CD14-positive monocyte (primary cell): ENCODE measurements at regions not wholly inside any gene's neighbourhood (a gene's known extent, or its start where the extent isn't known, plus 50 kb on each side); places are given as distances from the start of the nearest gene placed in this dataset.

Experiments used
- DNase-seq, 3 donors: peaks; one replicate each; pipeline ENCODE4 v3.0.0-alpha.2; 2011 to 2022
- H2AFZ ChIP-seq: 2 replicates; pipeline ENCODE4 v1.6.0; 2012; ENCODE audit warnings: mild to moderate bottlenecking, low read depth, low read length, inconsistent platforms; ENCODE audit not compliant: insufficient read depth, poor library complexity, severe bottlenecking
- H3K27ac ChIP-seq, 2 donors: 1 replicate in 1 of 2; 2 replicates in 1 of 2; pipeline ENCODE4 v1.5.1; 2012 to 2013; ENCODE audit warnings: low read length in 2 of 2, control low read depth in 1 of 2, inconsistent platforms in 1 of 2, low read depth in 1 of 2, mild to moderate bottlenecking in 1 of 2
- H3K27me3 ChIP-seq, 2 donors: one replicate each; pipeline versions ENCODE4 v1.6.0 to v1.6.1; 2011 to 2013; ENCODE audit warnings: low read length in 2 of 2; ENCODE audit not compliant: control insufficient read depth in 2 of 2, insufficient read depth in 2 of 2
- H3K36me3 ChIP-seq, 2 donors: replicated peaks in 1 of 2; 1 replicate in 1 of 2; 2 replicates in 1 of 2; pipeline versions ENCODE4 v1.5.1 to v1.6.1; 2012 to 2013; ENCODE audit warnings: low read length in 2 of 2, control low read depth in 1 of 2, inconsistent platforms in 1 of 2, mild to moderate bottlenecking in 1 of 2; ENCODE audit not compliant: insufficient read depth in 2 of 2, control insufficient read depth in 1 of 2
- H3K4me1 ChIP-seq, 2 donors: 1 replicate in 1 of 2; 2 replicates in 1 of 2; pipeline versions ENCODE4 v1.5.1 to v1.6.1; 2012 to 2013; ENCODE audit warnings: low read length in 2 of 2, control low read depth in 1 of 2, inconsistent platforms in 1 of 2, mild to moderate bottlenecking in 1 of 2, moderate library complexity in 1 of 2; ENCODE audit not compliant: insufficient read depth in 2 of 2, control insufficient read depth in 1 of 2
- H3K4me2 ChIP-seq: replicated peaks from 2 replicates; pipeline ENCODE3; 2012; ENCODE audit warnings: low read length, moderate library complexity, mild to moderate bottlenecking; ENCODE audit not compliant: poor library complexity, severe bottlenecking; ENCODE audit errors: extremely low read depth
- H3K4me3 ChIP-seq, 3 experiments: fragments of 200-600 bp in 1 of 3; sonication (generic) in 1 of 3; replicated peaks in 1 of 3; 1 replicate in 2 of 3; 2 replicates in 1 of 3; pipeline ENCODE4 v1.5.1; 2011 to 2013; ENCODE audit warnings: low read length in 3 of 3, mild to moderate bottlenecking in 3 of 3, control low read depth in 2 of 3, low read depth in 2 of 3, inconsistent platforms in 1 of 3, moderate library complexity in 1 of 3
- H3K79me2 ChIP-seq: 2 replicates; pipeline ENCODE4 v1.6.0; 2012; ENCODE audit warnings: mild to moderate bottlenecking, control low read depth, inconsistent platforms, low read length, moderate library complexity; ENCODE audit not compliant: insufficient read depth
- H3K9ac ChIP-seq: 2 replicates; pipeline ENCODE4 v1.6.0; 2017; ENCODE audit warnings: low read length, mild to moderate bottlenecking; ENCODE audit not compliant: insufficient read depth, poor library complexity, severe bottlenecking
- H3K9me3 ChIP-seq, 2 donors: replicated peaks in 1 of 2; 1 replicate in 1 of 2; 2 replicates in 1 of 2; pipeline versions ENCODE4 v1.5.1 to v1.6.1; 2012 to 2013; ENCODE audit warnings: low read length in 2 of 2, control low read depth in 1 of 2; ENCODE audit not compliant: control insufficient read depth in 1 of 2, insufficient read depth in 1 of 2
- H4K20me1 ChIP-seq: 2 replicates; pipeline ENCODE4 v1.6.0; 2012; ENCODE audit warnings: mild to moderate bottlenecking, low read length, control low read depth, moderate library complexity; ENCODE audit not compliant: insufficient read depth
- H3K27ac Mint-ChIP-seq, 7 donors: one replicate each; pipeline ENCODE4 v1.8.0; 2020; ENCODE audit warnings: mild to moderate bottlenecking in 7 of 7, mixed read lengths in 7 of 7, moderate library complexity in 6 of 7, inconsistent platforms in 2 of 7
- H3K27me3 Mint-ChIP-seq, 3 donors: one replicate each; pipeline ENCODE4 v1.8.0; 2021 to 2022; ENCODE audit warnings: low read depth in 3 of 3, mild to moderate bottlenecking in 3 of 3, mixed read lengths in 3 of 3, moderate library complexity in 3 of 3, inconsistent platforms in 1 of 3
- H3K36me3 Mint-ChIP-seq, 2 donors: one replicate each; pipeline ENCODE4 v1.8.0; 2020; ENCODE audit warnings: mixed read lengths in 2 of 2, inconsistent platforms in 1 of 2, mild to moderate bottlenecking in 1 of 2
- H3K4me1 Mint-ChIP-seq: one replicate; pipeline ENCODE4 v1.8.0; 2020; ENCODE audit warnings: mild to moderate bottlenecking, mixed read lengths
- H3K4me3 Mint-ChIP-seq, 2 donors: one replicate each; pipeline ENCODE4 v1.8.0; 2020; ENCODE audit warnings: mild to moderate bottlenecking in 2 of 2, mixed read lengths in 2 of 2, moderate library complexity in 1 of 2
- H3K9me3 Mint-ChIP-seq, 7 donors: one replicate each; pipeline ENCODE4 v1.8.0; 2020 to 2022; ENCODE audit warnings: mixed read lengths in 7 of 7, mild to moderate bottlenecking in 6 of 7, moderate library complexity in 6 of 7, inconsistent platforms in 2 of 7
- WGBS: methylation state at CpG from one replicate; pipeline ENCODE4 v1.1.5; 2013; ENCODE audit warnings: missing lambda C conversion rate; ENCODE audit not compliant: insufficient coverage; 5-methylcytosine and 5-hydroxymethylcytosine counted together
- intact Hi-C, 2 donors: fragments of 100-400 bp; cut with micrococcal nuclease; formaldehyde crosslinking; loops; one replicate each; pipeline versions ENCODE4 v1.15.0 to v1.15.1; 2023
- TF ChIP-seq, protein P1 (sequence below): fragments of 200-600 bp; IDR thresholded peaks from one replicate; pipeline ENCODE4 v1.8.0; 2022; ENCODE audit warnings: antibody characterized with exemption, mild to moderate bottlenecking

DNA sequence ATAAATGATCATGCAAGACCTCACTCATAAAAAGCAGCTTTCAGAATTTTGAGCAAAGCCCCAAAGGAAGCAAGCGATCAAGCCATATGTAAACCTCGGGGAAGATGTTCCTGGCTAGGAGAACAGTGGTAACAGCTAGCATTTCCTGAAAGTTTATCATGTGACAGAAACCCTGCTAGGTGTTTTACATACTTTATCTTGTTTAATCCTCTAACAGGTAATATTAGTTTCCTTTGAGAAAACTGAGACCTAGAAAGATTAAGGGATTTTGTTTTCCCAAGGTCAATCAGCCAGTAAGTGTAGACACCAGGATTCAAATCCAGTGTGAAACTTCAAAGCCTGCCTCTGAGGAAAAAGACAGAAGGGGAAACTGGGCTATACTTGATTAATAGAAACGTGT is 362.4 kb upstream of the MAF start:
- no peaks in the 10 kb centered on the region for H3K27me3 ChIP-seq
- no peak overlapping the region for H3K27ac ChIP-seq
- Mint-ChIP-seq H3K27me3 (peaks cover 0 to 1% (median 0%) of the 10 kb centered on the region in 3 donors), H3K9me3 (peaks cover 0 to 7% (median 0%) of the 10 kb centered on the region in 7 donors), H3K4me1 (peaks cover 7% of the 10 kb centered on the region), H3K4me3 (no peak overlapping the region), H3K27ac (no peak overlapping the region), H3K36me3 (no peaks in the 10 kb centered on the region)
- H3K4me2 ChIP-seq: no peak overlapping the region
- H3K9ac ChIP-seq: no peak overlapping the region
- H4K20me1 ChIP-seq: no peaks in the 10 kb centered on the region
- peaks cover 0 to 3% of the 10 kb centered on the region in 2 donors for H3K4me1 ChIP-seq
- H2AFZ ChIP-seq: no peak overlapping the region
- H3K4me3 ChIP-seq: no peak overlapping the region
- no peaks in the 10 kb centered on the region for H3K36me3 ChIP-seq
- 100% methylated on average over 1 of the region's 3 CpGs for WGBS
- intact Hi-C loops: no loop called here
- H3K9me3 ChIP-seq: no peaks in the 10 kb centered on the region
- TF ChIP-seq, protein P1, sequence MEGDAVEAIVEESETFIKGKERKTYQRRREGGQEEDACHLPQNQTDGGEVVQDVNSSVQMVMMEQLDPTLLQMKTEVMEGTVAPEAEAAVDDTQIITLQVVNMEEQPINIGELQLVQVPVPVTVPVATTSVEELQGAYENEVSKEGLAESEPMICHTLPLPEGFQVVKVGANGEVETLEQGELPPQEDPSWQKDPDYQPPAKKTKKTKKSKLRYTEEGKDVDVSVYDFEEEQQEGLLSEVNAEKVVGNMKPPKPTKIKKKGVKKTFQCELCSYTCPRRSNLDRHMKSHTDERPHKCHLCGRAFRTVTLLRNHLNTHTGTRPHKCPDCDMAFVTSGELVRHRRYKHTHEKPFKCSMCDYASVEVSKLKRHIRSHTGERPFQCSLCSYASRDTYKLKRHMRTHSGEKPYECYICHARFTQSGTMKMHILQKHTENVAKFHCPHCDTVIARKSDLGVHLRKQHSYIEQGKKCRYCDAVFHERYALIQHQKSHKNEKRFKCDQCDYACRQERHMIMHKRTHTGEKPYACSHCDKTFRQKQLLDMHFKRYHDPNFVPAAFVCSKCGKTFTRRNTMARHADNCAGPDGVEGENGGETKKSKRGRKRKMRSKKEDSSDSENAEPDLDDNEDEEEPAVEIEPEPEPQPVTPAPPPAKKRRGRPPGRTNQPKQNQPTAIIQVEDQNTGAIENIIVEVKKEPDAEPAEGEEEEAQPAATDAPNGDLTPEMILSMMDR: no peak
- no peak for DNase-seq
- no peaks in the 10 kb centered on the region for H3K79me2 ChIP-seq

DNA sequence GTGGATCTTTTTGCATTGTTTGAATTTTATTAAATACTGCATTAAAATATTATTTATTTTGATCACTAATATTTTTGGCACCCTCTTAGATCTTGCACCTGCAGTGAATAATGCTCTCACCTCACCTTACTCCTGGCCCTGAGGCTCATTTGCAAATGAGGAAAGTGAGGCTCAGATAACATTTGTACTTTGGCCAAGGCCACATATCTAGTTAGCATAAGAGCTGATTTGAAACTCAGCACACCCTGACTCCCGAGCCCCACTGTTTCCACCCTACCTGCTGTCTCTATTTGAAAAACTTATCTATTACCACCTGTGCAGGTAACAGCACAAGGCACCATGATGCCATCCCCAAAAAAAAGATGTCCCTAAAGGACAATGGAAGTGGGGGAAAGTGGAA is 358.7 kb upstream of the MAF start:
- no peaks in the 10 kb centered on the region for H3K4me1 Mint-ChIP-seq
- Histone ChIP-seq H3K9me3 (no peaks in the 10 kb centered on the region), H3K79me2 (no peaks in the 10 kb centered on the region), H3K27ac (no peak overlapping the region), H3K36me3 (no peaks in the 10 kb centered on the region), H3K27me3 (no peaks in the 10 kb centered on the region), H4K20me1 (no peaks in the 10 kb centered on the region), H2AFZ (no peak overlapping the region), H3K9ac (no peak overlapping the region), H3K4me2 (no peak overlapping the region), H3K4me3 (no peak overlapping the region), H3K4me1 (no peaks in the 10 kb centered on the region)
- DNase-seq: no peak
- intact Hi-C loops: no loop called here
- whole genome bisulfite sequencing: no CpG with 5 or more reads among the region's 1 CpG
- H3K36me3 Mint-ChIP-seq: no peaks in the 10 kb centered on the region
- H3K27me3 Mint-ChIP-seq: peaks cover 0 to 1% (median 0%) of the 10 kb centered on the region in 3 donors
- H3K27ac Mint-ChIP-seq: no peak overlapping the region
- TF ChIP-seq, protein P1: no peak
- H3K4me3 Mint-ChIP-seq: no peak overlapping the region
- peaks cover 0 to 5% (median 0%) of the 10 kb centered on the region in 7 donors for H3K9me3 Mint-ChIP-seq
